Keratinocyte (primary cell): ENCODE measurements at regions not wholly inside any gene's neighbourhood (a gene's known extent, or its start where the extent isn't known, plus 50 kb on each side); places are given as distances from the start of the nearest gene placed in this dataset.

ENCODE experiments used
- DNase-seq: peaks from one replicate; pipeline ENCODE4 v3.0.0-alpha.2; 2011; ENCODE audit warnings: low read depth, missing footprints, low spot score
- FAIRE-seq: peaks from 2 replicates; lab custom pipeline; 2011; peaks lifted over from hg19 to GRCh38; lab: Jason Lieb, UNC
- H2AFZ ChIP-seq: 2 replicates; pipeline ENCODE4 v1.6.0; 2012; ENCODE audit warnings: low read length, control low read depth, inconsistent platforms; ENCODE audit not compliant: control insufficient read depth
- H3K27ac ChIP-seq: 2 replicates; pipeline ENCODE4 v1.5.1; 2011; ENCODE audit warnings: low read length; ENCODE audit not compliant: control insufficient read depth, insufficient read depth
- H3K27me3 ChIP-seq: 3 replicates; pipeline ENCODE4 v1.6.0; 2011; ENCODE audit warnings: low read length; ENCODE audit not compliant: control insufficient read depth, insufficient read depth; ENCODE audit errors: extremely low read depth
- H3K36me3 ChIP-seq, 2 experiments: 2 replicates in 1 of 2; 3 replicates in 1 of 2; pipeline ENCODE4 v1.5.1; 2011; ENCODE audit warnings: low read length in 2 of 2, mild to moderate bottlenecking in 1 of 2; ENCODE audit not compliant: control insufficient read depth in 2 of 2, insufficient read depth in 2 of 2; ENCODE audit errors: extremely low read depth in 1 of 2
- H3K4me1 ChIP-seq: 3 replicates; pipeline ENCODE4 v1.5.1; 2011; ENCODE audit warnings: low read length; ENCODE audit not compliant: control insufficient read depth, insufficient read depth; ENCODE audit errors: extremely low read depth
- H3K4me2 ChIP-seq: 3 replicates; pipeline ENCODE4 v1.6.0; 2011; ENCODE audit warnings: low read depth, low read length; ENCODE audit not compliant: control insufficient read depth, insufficient read depth; ENCODE audit errors: extremely low read depth
- H3K4me3 ChIP-seq, 3 experiments: fragments of 200-600 bp in 1 of 3; sonication (generic) in 1 of 3; 2 replicates in 2 of 3; 3 replicates in 1 of 3; pipeline ENCODE4 v1.5.1; 2011 to 2016; ENCODE audit warnings: low read length in 3 of 3, mild to moderate bottlenecking in 3 of 3, control low read depth in 2 of 3, inconsistent platforms in 1 of 3, low read depth in 1 of 3, mixed read lengths in 1 of 3, mixed run types in 1 of 3, moderate library complexity in 1 of 3; ENCODE audit not compliant: control insufficient read depth in 2 of 3, insufficient read depth in 2 of 3; ENCODE audit errors: extremely low read depth in 1 of 3
- H3K79me2 ChIP-seq: 2 replicates; pipeline ENCODE4 v1.6.0; 2012; ENCODE audit warnings: low read length; ENCODE audit not compliant: control insufficient read depth, insufficient read depth
- H3K9ac ChIP-seq: 3 replicates; pipeline ENCODE4 v1.6.0; 2011; ENCODE audit warnings: low read length; ENCODE audit not compliant: control insufficient read depth, insufficient read depth; ENCODE audit errors: extremely low read depth
- H3K9me1 ChIP-seq: 3 replicates; pipeline ENCODE4 v1.6.0; 2011; ENCODE audit warnings: low read length; ENCODE audit not compliant: control insufficient read depth, insufficient read depth; ENCODE audit errors: extremely low read depth
- H3K9me3 ChIP-seq: 2 replicates; pipeline ENCODE4 v1.5.1; 2012; ENCODE audit warnings: low read depth, low read length; ENCODE audit not compliant: control insufficient read depth
- H4K20me1 ChIP-seq: 3 replicates; pipeline ENCODE4 v1.6.0; 2011; ENCODE audit warnings: low read length; ENCODE audit not compliant: control insufficient read depth, insufficient read depth; ENCODE audit errors: extremely low read depth
- CTCF ChIP-seq, 3 experiments: IDR thresholded peaks in 1 of 3; conservative IDR thresholded peaks in 1 of 3; optimal IDR thresholded peaks in 1 of 3; 2 replicates in 2 of 3; 3 replicates in 1 of 3; pipeline versions ENCODE3 to v1.5.1; 2011; ENCODE audit warnings: low read length in 3 of 3, mild to moderate bottlenecking in 3 of 3, moderate library complexity in 2 of 3, control low read depth in 1 of 3, inconsistent platforms in 1 of 3; ENCODE audit not compliant: insufficient read depth in 2 of 3; ENCODE audit errors: extremely low read depth in 1 of 3
- EZH2 ChIP-seq: IDR thresholded peaks from one replicate; pipeline ENCODE4 v1.6.1; 2012; ENCODE audit warnings: inconsistent platforms, mild to moderate bottlenecking, low read length, moderate library complexity
- dilution Hi-C: fragments of 300-500 bp; cut with MboI; formaldehyde crosslinking; loops from one replicate; pipeline ENCODE4 v1.7.0; 2020; ENCODE audit warnings: low sequenced_read_pairs; ENCODE audit not compliant: extremely low pct_ligation_motif_present

- Histone ChIP-seq H3K9me1 (no peaks in the 10 kb centered on the region), H2AFZ (no peak overlapping the region), H3K79me2 (no peaks in the 10 kb centered on the region), H4K20me1 (no peaks in the 10 kb centered on the region), H3K4me2 (no peak overlapping the region), H3K36me3 (no peaks in the 10 kb centered on the region), H3K4me1 (peaks cover 14% of the 10 kb centered on the region), H3K4me3 (no peak overlapping the region), H3K27me3 (no peaks in the 10 kb centered on the region), H3K9me3 (no peaks in the 10 kb centered on the region), H3K27ac (no peak overlapping the region), H3K9ac (no peak overlapping the region)
- no peak for DNase-seq
- TF ChIP-seq CTCF (optimal IDR thresholded peaks at IDR 0.05 in 1 of 3, IDR thresholded peaks at IDR 0.05 in 1 of 3, conservative IDR thresholded peaks at IDR 0.05 in 1 of 3; ENCODE audit: extremely low read depth in 1 of 3, insufficient read depth in 2 of 3, low read length in 3 of 3) = no peak
- TF ChIP-seq EZH2 = no peak
- dilution Hi-C loops = no loop called here
- no peak for FAIRE-seq
These were observed 223.4 kb upstream of the BTG1 start for GRCh38 chr12:92369056-92369455.

DNA sequence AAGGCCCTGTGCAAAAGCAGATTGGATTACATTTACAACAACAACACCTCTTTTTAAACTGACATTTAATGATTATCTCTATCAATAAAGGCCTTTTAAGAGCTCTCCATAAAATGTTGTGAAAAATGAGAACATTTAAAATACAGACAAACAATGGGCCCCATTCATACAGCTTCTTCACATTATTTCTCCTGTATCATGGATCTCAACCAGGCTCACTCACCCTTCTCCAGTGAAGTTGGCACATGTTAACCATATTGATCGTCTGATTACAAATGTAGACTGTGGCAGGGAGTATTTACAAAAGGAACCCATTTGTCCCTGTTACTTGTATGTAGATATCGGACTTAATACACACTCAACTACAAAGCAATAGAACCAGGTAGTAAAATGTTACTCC is 220.2 kb upstream of the BTG1 start:
- TF ChIP-seq CTCF (optimal IDR thresholded peaks at IDR 0.05 in 1 of 3, IDR thresholded peaks at IDR 0.05 in 1 of 3, conservative IDR thresholded peaks at IDR 0.05 in 1 of 3; ENCODE audit: extremely low read depth in 1 of 3, insufficient read depth in 2 of 3, low read length in 3 of 3) (no peak), EZH2 (no peak)
- H4K20me1 ChIP-seq = no peaks in the 10 kb centered on the region
- DNase-seq (no peak), FAIRE-seq (peak; percentile 60)
- no peaks in the 10 kb centered on the region for H3K36me3 ChIP-seq
- H3K9me1 ChIP-seq = no peaks in the 10 kb centered on the region
- no peak overlapping the region for H2AFZ ChIP-seq
- H3K9ac ChIP-seq = no peak overlapping the region
- dilution Hi-C loops = no loop called here
- no peak overlapping the region for H3K4me3 ChIP-seq
- H3K27me3 ChIP-seq = no peaks in the 10 kb centered on the region
- no peak overlapping the region for H3K27ac ChIP-seq
- no peaks in the 10 kb centered on the region for H3K9me3 ChIP-seq
- no peaks in the 10 kb centered on the region for H3K79me2 ChIP-seq
- H3K4me1 ChIP-seq = peaks cover 14% of the 10 kb centered on the region
- no peak overlapping the region for H3K4me2 ChIP-seq
